Left hindlimb (tissue), 1 donor: ENCODE measurements at regions not wholly inside any gene's neighbourhood (a gene's known extent, or its start where the extent isn't known, plus 50 kb on each side); places are given as distances from the start of the nearest gene placed in this dataset.

Source experiments
- DNase-seq: peaks from one replicate; pipeline ENCODE4 v3.0.0-alpha.2; 2018

- DNase-seq, result no peak
Observed at GRCh38 chr21:20302084-20302483, 696.1 kb upstream of the NCAM2 start.

DNA sequence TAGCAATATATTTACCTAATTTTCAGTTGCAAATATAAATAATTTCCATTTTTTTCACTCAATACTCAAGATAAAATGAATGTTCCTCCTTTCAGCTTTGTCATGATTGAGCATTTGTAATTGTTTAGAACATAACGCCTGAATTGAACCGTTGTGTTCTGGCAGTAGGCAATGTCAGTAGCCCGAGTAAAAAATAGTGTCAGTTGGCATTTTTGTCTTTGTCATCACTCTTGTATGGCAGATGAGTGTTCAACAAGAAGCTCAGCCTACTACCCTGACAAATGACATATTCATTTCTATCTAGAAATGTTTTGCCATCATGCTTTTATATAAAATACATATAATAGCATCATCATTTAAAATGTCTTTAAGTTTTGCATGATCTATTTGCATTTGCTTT is 691.4 kb upstream of the NCAM2 start:
- no peak for DNase-seq

DNA sequence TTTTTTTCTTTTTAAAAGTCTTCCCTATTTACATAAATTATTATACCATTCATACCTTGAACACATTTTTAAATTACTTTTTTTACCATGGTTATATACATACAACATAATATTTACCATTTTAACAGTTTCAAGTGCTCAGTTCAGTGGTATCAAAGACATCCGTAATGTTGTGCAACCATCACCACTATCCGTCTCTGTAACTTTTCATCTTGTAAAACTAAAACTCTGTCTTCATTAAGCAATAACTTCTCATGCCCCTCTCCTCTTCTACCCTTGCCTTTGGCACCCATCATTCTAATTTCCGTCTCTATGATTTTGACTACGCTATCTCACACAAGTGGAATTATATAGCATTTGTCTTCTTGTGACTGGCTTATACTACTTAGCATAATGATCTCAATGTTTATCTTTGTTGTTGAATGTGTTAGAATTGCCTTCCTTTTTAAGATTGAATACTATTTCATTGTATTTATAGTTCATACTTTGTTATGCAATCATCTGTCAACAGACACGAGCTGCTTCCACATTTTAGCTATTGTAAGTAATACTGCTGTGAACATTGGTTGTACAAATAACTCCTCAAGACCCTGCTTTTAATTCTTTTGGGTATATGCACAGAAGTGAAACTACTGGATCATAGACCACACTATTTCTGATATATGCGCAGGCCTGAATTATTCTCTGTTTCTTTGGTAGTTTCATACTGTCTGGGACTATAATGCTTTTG is 689.5 kb upstream of the NCAM2 start:
- no peak for DNase-seq

DNA sequence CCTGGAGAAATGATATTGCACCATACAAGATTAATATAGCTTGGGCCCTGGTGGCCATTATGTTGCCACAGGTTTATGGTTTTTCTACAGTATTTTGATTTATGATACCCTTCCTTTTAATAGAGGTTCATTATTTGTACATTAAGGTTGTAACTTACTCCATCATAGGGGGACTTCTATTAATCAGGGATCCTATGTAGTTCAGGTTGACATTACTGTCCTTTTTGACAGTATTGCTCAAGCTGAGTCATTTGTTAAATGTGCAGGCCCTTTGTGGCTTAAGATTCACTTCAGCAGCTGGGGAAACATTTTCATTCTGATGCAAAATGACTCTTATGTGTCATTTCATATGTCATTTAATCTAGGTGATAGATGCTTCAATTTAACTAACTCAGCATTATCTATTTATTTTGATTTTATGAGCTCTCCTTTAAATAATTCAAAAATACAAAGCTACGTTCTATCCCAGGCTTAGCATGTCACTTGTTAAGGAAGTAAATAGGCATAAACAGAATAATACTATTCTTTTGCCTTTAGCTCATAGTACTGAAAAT is 686.9 kb upstream of the NCAM2 start:
- DNase-seq, result no peak

DNA sequence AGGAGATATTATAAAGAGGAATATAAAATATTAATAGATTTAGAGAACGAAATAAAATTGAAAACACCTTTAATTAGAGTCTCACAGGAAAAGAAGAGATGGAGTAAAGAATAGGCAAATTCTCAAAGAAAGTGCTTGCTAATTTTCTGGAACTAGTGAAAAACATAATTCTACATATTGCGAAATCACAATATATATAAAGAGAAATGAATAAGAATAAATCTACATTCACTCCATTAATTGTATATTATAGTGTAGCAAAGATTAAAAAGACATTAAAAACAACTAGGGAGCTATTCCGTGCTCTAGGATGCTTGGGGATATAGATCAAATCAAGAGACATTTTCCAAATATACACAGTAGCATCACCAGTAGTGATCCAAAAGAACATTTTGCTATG is 685.2 kb upstream of the NCAM2 start:
- no peak for DNase-seq

GRCh38 chr21:20315042-20315441 is 683.2 kb upstream of the NCAM2 start:
- DNase-seq, result no peak

GRCh38 chr21:20329636-20330035 is 668.6 kb upstream of the NCAM2 start:
- DNase-seq, result no peak

GRCh38 chr21:20330652-20331051 is 667.6 kb upstream of the NCAM2 start:
- no peak for DNase-seq

DNA sequence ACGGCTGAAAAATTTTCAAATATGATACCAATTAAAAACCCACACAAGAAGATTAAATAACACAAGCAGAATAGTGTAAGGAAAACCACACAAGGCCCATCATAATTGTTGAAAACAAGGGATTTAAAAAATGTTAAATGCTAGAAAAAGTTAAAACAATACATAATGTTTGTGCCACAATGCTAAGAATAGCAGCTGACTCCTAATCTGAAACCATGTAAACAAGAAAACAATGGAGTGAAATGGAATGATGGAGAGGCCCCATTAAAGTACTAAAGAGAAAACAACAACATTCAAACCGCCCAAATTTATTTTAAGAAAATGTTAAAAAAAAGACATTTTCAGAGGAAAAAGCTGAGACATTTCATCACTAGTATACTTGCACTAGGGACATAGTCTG is 663.6 kb upstream of the NCAM2 start:
- DNase-seq, result no peak

DNA sequence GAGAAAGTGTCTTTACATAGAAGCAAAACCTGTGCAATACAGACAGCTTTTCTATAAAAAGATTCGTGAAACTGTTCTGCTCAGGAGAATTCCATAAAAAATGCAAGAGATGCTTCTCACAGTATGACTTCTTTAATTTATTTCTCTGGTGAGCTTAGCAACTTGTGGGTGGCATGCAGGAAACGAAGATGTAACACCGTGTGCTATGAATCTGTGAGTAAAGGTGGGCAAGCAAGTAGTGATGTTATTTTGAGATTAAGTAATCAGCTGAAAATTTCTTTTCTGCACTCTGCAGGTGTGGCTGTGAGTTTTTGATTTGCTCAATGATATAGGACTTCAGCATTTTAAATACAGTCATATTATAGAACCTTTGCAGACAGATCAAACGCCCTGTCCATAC is 656.8 kb upstream of the NCAM2 start:
- DNase-seq, result no peak

DNA sequence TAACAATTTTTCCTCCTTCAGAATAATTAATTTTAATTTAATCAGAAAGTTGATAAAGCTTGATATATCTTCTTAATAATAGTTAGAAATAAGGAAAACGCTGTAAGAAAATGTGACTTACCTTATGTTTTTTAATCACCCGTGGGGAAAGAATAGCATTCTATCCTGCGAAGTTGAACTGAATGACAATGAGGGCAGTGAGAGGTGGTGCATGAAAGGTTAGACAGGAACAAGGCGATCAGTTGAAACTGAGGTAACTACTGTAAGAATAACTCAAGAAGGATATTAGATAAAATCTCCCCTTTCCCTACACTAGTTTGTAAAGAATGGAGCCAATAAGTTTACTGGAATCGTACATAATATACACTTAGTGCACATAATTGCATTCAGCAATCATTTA is 655.0 kb upstream of the NCAM2 start:
- DNase-seq, result no peak

DNA sequence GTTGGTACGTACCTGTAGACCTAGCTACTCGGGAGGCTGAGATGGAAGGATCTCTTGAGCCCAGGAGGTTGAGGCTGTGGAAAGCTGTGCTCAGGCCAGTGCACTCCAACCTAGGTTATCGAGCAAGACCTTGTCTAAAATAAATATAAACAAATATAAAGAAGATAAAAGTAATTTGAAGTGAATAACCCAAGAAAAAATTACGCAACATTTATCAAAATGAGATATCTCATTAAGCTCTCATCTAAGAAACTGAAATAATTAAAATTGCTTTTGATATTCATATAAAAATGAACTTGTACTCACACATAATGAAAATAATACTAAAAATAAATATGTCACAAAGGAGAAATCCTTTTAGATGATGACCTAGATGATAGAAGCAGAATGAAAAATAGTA is 647.1 kb upstream of the NCAM2 start:
- DNase-seq, result no peak

- no peak for DNase-seq
Observed at GRCh38 chr21:20353351-20353750, 644.9 kb upstream of the NCAM2 start.

DNA sequence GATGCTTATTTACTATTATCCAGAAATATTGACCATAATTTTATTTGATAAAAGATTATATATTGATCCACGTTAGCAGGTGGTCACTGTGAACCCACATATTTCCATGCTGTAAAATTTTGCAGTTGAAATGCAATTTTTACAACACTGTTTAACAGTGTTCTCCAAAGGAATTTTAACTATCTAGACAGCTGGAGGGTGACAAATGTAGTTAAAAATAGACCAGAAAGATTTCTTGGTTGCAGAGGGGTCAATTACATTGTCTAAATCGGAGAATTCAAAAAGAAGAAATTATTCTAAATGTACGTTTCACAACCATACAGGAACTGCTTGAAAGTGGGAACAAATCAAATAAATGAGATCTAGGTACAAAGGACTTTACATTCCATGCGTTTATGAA is 625.2 kb upstream of the NCAM2 start:
- no peak for DNase-seq

- no peak for DNase-seq
Observed at GRCh38 chr21:20377250-20377649, 621.0 kb upstream of the NCAM2 start.

DNA sequence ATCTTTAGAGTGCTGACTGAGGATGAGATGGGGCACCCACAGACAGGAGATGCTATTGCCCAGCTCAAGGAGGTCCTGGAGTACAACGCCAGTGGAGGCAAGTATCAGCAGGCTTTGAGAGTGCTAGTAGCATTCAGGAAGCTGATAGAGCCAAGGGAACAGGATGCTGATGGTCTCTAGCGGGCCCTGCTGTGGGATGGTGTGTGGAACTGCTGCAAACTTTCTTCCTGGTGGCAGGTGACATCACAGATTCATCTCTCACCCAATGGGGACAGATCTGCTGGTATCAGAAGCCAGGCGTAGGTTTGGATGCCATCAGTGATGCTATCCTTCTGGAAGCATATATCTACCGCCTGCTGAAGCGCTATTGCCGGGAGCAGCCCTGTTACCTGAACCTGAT is 609.8 kb upstream of the NCAM2 start:
- no peak for DNase-seq

- no peak for DNase-seq
Observed at GRCh38 chr21:20396798-20397197, 601.4 kb upstream of the NCAM2 start.

DNA sequence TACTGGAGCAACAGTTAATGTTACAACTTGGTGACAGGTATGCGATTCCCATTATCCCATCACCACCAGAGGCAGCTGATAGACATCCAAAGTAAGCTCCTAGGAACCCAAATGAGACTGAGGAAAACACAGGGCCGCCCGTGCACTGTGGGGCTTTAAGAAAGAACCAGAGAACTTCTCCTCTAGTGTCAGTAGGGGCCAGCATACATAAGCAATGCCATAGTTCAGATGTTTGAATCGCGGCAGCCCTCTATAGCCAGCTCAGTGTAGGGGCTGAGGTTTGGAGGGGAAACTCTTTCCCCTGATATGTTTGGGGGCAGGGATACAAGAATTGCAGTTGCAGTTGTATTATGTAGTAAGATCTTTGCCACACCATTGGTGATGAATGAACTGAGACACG is 593.3 kb upstream of the NCAM2 start:
- no peak for DNase-seq

GRCh38 chr21:20418353-20418752 is 579.9 kb upstream of the NCAM2 start:
- no peak for DNase-seq

DNA sequence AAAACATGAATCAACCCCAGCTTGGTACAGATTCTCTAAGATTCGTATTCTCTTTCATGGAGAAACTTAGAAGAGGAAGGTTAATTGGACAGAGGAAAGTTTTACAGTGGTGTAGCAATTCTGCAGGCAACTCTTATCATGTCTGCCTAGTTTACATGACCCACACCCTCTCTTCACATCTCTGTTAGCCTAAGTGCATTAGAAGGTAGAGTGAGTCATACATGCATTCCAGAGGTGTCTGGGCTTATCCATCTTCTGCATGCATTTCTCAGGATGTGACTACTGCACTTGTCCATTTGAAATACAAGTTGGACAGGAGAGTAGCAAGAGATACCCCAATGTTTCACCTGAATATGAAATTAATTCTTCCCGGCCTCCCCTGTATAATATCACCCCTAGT is 578.4 kb upstream of the NCAM2 start:
- no peak for DNase-seq

- DNase-seq, result no peak
Observed at GRCh38 chr21:20424943-20425342, 573.3 kb upstream of the NCAM2 start.

DNA sequence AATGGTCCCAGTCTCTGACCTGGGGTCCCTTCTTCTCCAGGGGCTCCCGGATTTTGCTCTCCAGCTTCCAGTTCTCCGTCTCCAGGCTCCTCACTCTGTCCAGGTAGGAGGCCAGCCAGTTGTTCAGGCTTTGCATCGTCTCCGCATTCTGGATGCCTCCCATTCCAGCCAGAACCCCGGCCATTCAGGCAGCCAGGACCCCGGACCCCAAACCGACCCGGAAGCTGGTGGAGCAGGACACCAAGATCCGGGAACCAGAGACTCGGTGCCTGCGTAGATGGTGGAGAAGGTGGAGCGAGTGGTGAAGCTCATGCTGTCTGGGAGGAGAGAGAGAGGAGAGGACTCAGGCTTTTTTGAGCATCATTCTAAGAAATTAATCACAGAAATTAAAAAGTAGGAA is 572.4 kb upstream of the NCAM2 start:
- DNase-seq, result no peak

DNA sequence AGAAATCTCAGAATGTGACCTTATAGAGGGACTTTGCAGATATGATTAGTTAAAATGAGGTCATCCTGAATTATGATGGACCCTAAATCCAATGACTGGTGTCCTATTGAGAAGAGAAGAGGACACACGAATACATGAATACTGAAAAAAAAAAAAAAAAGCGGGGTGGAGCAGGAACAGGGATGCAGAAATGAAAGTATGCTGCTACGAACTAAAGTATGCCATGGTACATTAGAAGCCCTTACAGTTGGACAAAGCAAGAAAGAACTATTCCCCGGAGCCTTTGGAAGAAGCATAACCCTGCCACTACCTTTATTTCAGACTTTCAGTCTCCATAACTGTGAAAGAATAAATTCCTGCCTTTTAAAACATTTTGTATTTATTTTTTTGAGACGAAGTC is 557.9 kb upstream of the NCAM2 start:
- DNase-seq, result no peak

- no peak for DNase-seq
Observed at GRCh38 chr21:20443558-20444155, 554.6 kb upstream of the NCAM2 start.

- no peak for DNase-seq
Observed at GRCh38 chr21:20445971-20446370, 552.2 kb upstream of the NCAM2 start.
